ENCODE measurements at regions not wholly inside any gene's neighbourhood (a gene's known extent, or its start where the extent isn't known, plus 50 kb on each side); places are given as distances from the start of the nearest gene placed in this dataset.

DNA sequence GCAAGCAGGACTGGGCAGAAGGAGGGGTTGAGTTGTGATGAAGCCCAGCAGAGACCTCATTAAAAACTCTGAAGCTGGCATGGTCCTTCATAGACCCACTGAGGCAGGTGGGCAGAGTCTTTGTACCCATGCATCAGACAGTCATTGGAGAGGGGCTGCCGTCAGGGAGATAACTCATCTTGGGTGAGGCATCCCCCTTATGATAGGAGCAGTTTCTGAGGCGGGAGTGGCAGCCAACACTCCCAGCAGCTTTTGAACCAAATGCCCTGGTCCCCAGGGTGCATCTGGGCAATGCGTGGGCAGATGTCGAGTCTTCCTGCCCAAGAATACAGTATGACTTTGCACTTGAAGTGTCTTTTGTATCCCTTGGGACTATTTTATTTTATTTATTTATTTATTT is 68.1 kb downstream of the HTR5A start:
- TF ChIP-seq, protein P1, sequence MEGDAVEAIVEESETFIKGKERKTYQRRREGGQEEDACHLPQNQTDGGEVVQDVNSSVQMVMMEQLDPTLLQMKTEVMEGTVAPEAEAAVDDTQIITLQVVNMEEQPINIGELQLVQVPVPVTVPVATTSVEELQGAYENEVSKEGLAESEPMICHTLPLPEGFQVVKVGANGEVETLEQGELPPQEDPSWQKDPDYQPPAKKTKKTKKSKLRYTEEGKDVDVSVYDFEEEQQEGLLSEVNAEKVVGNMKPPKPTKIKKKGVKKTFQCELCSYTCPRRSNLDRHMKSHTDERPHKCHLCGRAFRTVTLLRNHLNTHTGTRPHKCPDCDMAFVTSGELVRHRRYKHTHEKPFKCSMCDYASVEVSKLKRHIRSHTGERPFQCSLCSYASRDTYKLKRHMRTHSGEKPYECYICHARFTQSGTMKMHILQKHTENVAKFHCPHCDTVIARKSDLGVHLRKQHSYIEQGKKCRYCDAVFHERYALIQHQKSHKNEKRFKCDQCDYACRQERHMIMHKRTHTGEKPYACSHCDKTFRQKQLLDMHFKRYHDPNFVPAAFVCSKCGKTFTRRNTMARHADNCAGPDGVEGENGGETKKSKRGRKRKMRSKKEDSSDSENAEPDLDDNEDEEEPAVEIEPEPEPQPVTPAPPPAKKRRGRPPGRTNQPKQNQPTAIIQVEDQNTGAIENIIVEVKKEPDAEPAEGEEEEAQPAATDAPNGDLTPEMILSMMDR (conservative IDR thresholded peaks at IDR 0.05; ENCODE audit: low read depth, low read length) = no peak

GRCh38 chr7:155141562-155141961 is 71.4 kb downstream of the HTR5A start:
- TF ChIP-seq, protein P1 (conservative IDR thresholded peaks at IDR 0.05; ENCODE audit: low read depth, low read length) = no peak
- no peak for DNase-seq (ENCODE audit: low read depth)
- no peak overlapping the region for H3K4me3 ChIP-seq (ENCODE audit: low read depth, low read length)

More for the DNA sequence above, 68.1 kb downstream of the HTR5A start:
- no peak overlapping the region for H3K4me3 ChIP-seq (ENCODE audit: low read depth, low read length)
- DNase-seq (ENCODE audit: low read depth) = no peak

- TF ChIP-seq, protein P1 (conservative IDR thresholded peaks at IDR 0.05; ENCODE audit: low read depth, low read length) = no peak
- H3K4me3 ChIP-seq (ENCODE audit: low read depth, low read length) = no peak overlapping the region
- DNase-seq (ENCODE audit: low read depth) = no peak
Measured at GRCh38 chr7:155143381-155143780, 73.3 kb downstream of the HTR5A start.

DNA sequence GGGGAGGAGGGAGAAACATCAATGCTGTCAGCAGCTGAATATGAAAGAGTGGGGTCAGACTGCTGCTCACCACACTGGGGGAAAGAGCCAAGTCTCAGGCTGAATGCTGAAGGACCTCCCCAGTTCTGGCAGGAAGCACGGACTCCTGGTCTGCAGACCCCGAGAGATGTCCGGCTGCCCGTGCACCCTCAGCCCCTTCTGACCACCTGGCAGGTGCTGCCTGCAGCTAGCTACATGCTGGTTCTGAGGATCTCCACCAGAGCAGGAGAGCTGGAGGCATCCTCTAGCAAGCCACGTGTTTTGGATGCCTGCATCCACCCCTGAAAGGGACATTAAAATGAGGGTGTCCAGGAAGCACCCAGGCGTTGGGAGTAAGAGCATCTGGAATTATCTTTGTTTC is 74.2 kb downstream of the HTR5A start:
- no peak for DNase-seq (ENCODE audit: low read depth)
- TF ChIP-seq, protein P1 (conservative IDR thresholded peaks at IDR 0.05; ENCODE audit: low read depth, low read length) = no peak
- no peak overlapping the region for H3K4me3 ChIP-seq (ENCODE audit: low read depth, low read length)

GRCh38 chr7:155145477-155146255 is 75.5 kb downstream of the HTR5A start:
- TF ChIP-seq, protein P1 (conservative IDR thresholded peaks at IDR 0.05; ENCODE audit: low read depth, low read length) = no peak
- H3K4me3 ChIP-seq (ENCODE audit: low read depth, low read length) = no peak overlapping the region
- no peak for DNase-seq (ENCODE audit: low read depth)

DNA sequence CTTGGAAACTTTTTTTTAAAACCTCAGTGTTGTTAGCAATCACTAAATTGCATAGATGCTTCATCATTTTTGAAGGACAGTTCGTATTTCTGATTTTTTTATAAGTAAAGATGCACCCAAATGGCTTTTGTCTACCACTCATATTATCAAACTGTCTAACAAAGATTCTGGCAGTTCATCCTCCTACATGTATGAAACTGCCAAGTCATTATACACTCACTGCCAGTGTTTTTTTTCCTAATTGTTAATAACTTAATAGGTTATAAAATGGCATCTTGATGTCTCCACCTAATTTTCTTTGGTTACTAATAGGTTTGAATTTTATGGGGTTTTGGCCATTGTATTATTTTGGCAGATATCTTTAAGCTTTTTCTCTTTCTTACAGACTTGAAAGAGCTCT is 77.0 kb downstream of the HTR5A start:
- H3K4me3 ChIP-seq (ENCODE audit: low read depth, low read length) = no peak overlapping the region
- no peak for DNase-seq (ENCODE audit: low read depth)
- TF ChIP-seq, protein P1 (conservative IDR thresholded peaks at IDR 0.05; ENCODE audit: low read depth, low read length) = no peak

DNA sequence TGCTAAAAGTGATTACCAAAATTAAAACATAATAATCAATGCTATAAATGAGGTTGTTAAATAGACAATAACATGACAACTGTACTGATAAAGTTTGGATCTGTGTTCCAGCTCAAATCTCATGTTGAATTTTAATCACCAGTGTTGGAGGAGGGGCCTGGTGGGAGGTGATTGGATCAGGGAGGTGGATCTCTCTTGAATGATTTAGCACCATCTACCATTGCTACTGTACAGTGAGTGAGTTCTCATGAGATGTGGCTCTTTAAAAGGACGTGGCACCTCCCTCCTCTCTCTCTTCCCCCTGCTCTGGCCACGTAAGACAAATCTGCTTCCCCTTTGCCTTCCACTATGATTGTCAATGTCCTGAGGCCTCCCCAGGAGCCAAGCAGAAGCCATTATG is 77.5 kb downstream of the HTR5A start:
- no peak for DNase-seq (ENCODE audit: low read depth)
- H3K4me3 ChIP-seq (ENCODE audit: low read depth, low read length) = no peak overlapping the region
- TF ChIP-seq, protein P1 (conservative IDR thresholded peaks at IDR 0.05; ENCODE audit: low read depth, low read length) = no peak
